Testis (tissue), 2 donors: ENCODE measurements at regions not wholly inside any gene's neighbourhood (a gene's known extent, or its start where the extent isn't known, plus 50 kb on each side); places are given as distances from the start of the nearest gene placed in this dataset.

Experiments
- DNase-seq: peaks from one replicate; pipeline ENCODE4 v3.0.0-alpha.2; 2019
- H3K27ac ChIP-seq, 2 donors: fragments of 200-600 bp; sonication (generic); one replicate each; pipeline ENCODE4 v1.5.1; 2019
- H3K27me3 ChIP-seq: fragments of 200-600 bp; sonication (generic); one replicate; pipeline ENCODE4 v1.5.1; 2019
- H3K36me3 ChIP-seq: fragments of 200-600 bp; sonication (generic); one replicate; pipeline ENCODE4 v1.5.1; 2017; ENCODE audit warnings: low read depth; ENCODE audit errors: missing control alignments
- H3K4me1 ChIP-seq: fragments of 200-600 bp; sonication (generic); one replicate; pipeline ENCODE4 v1.5.1; 2019
- H3K4me3 ChIP-seq, 2 donors: fragments of 200-600 bp; sonication (generic); one replicate each; pipeline ENCODE4 v1.5.1; 2017 to 2019
- H3K9me3 ChIP-seq: fragments of 200-600 bp; sonication (generic); one replicate; pipeline ENCODE4 v1.5.1; 2017
- CTCF ChIP-seq, 3 experiments: fragments of 450-650 bp in 2 of 3; fragments of 200-600 bp in 1 of 3; sonication (generic) in 1 of 3; IDR thresholded peaks; one replicate each; pipeline ENCODE4 v1.5.1; 2016 to 2019; ENCODE audit warnings: antibody characterized with exemption in 3 of 3, mild to moderate bottlenecking in 2 of 3, moderate library complexity in 1 of 3
- POLR2A ChIP-seq: fragments of 450-650 bp; IDR thresholded peaks from one replicate; pipeline ENCODE4 v1.6.1; 2017; ENCODE audit warnings: antibody characterized with exemption, mild to moderate bottlenecking, moderate library complexity
- WGBS, 2 donors: methylation state at CpG; one replicate each; pipeline ENCODE4 v1.1.5; 2018; 5-methylcytosine and 5-hydroxymethylcytosine counted together
- intact Hi-C: fragments of 100-400 bp; cut with DNase I; formaldehyde crosslinking; loops from one replicate; pipeline ENCODE4 v1.15.1; 2023; ENCODE audit warnings: low total_unique reads

GRCh38 chr6:100182313-100182712 lies 188.3 kb upstream of the MCHR2 start:
- H3K27ac ChIP-seq = no peak overlapping the region
- no peaks in the 10 kb centered on the region for H3K4me1 ChIP-seq
- TF ChIP-seq CTCF (IDR thresholded peaks at IDR 0.05) = no peak
- no peak for TF ChIP-seq POLR2A
- no peaks in the 10 kb centered on the region for H3K27me3 ChIP-seq
- WGBS, 2 donors = 56 to 57% methylated on average over 1 of the region's 1 CpG
- no peak overlapping the region for H3K4me3 ChIP-seq
- H3K36me3 ChIP-seq = no peaks in the 10 kb centered on the region
- DNase-seq = no peak
- no peaks in the 10 kb centered on the region for H3K9me3 ChIP-seq
- intact Hi-C loops = no loop called here

- H3K4me3 ChIP-seq = no peak overlapping the region
- no peaks in the 10 kb centered on the region for H3K27me3 ChIP-seq
- H3K27ac ChIP-seq = no peak overlapping the region
- no peaks in the 10 kb centered on the region for H3K9me3 ChIP-seq
- 57 to 62% methylated on average over 3 of the region's 3 CpGs for WGBS, 2 donors
- TF ChIP-seq CTCF (IDR thresholded peaks at IDR 0.05) = no peak
- TF ChIP-seq POLR2A = no peak
- intact Hi-C loops = no loop called here
- peaks cover 2% of the 10 kb centered on the region for H3K4me1 ChIP-seq
- no peak for DNase-seq
- H3K36me3 ChIP-seq = no peaks in the 10 kb centered on the region
These were observed 187.3 kb upstream of the MCHR2 start for GRCh38 chr6:100181309-100181708.

GRCh38 chr6:100179576-100179975 lies 185.6 kb upstream of the MCHR2 start:
- Histone ChIP-seq H3K27ac (no peak overlapping the region), H3K4me3 (no peak overlapping the region), H3K27me3 (no peaks in the 10 kb centered on the region), H3K9me3 (no peaks in the 10 kb centered on the region), H3K4me1 (peaks cover 12% of the 10 kb centered on the region), H3K36me3 (no peaks in the 10 kb centered on the region)
- 94% methylated on average over 1 of the region's 1 CpG for WGBS, 2 donors
- intact Hi-C loops = no loop called here
- DNase-seq = no peak
- TF ChIP-seq POLR2A = no peak
- TF ChIP-seq CTCF (IDR thresholded peaks at IDR 0.05) = no peak

- Histone ChIP-seq H3K27ac (no peak overlapping the region), H3K4me1 (peaks cover 12% of the 10 kb centered on the region), H3K36me3 (no peaks in the 10 kb centered on the region), H3K9me3 (no peaks in the 10 kb centered on the region), H3K27me3 (no peaks in the 10 kb centered on the region), H3K4me3 (no peak overlapping the region)
- DNase-seq = no peak
- WGBS, 2 donors = 63 to 73% methylated on average over 1 of the region's 1 CpG
- intact Hi-C loops = no loop called here
- no peak for TF ChIP-seq CTCF (IDR thresholded peaks at IDR 0.05)
- TF ChIP-seq POLR2A = no peak
These were observed 183.9 kb upstream of the MCHR2 start for GRCh38 chr6:100177956-100178355.

- no peak for DNase-seq
- 57 to 88% methylated on average over 4 of the region's 4 CpGs for WGBS, 2 donors
- Histone ChIP-seq H3K4me3 (no peak overlapping the region), H3K27ac (no peak overlapping the region), H3K4me1 (peaks cover 12% of the 10 kb centered on the region), H3K27me3 (no peaks in the 10 kb centered on the region), H3K36me3 (no peaks in the 10 kb centered on the region), H3K9me3 (no peaks in the 10 kb centered on the region)
- TF ChIP-seq CTCF (IDR thresholded peaks at IDR 0.05) = no peak
- TF ChIP-seq POLR2A = no peak
- intact Hi-C loops = no loop called here
These were observed 183.1 kb upstream of the MCHR2 start for GRCh38 chr6:100176951-100177710.
